GM12892 (cell line): ENCODE measurements at regions not wholly inside any gene's neighbourhood (a gene's known extent, or its start where the extent isn't known, plus 50 kb on each side); places are given as distances from the start of the nearest gene placed in this dataset.

Source experiments
- POLR2A ChIP-seq: IDR thresholded peaks from 2 replicates; pipeline ENCODE4 v1.6.1; 2011; ENCODE audit warnings: low read depth, low read length, control low read depth
- POLR2AphosphoS5 ChIP-seq: IDR thresholded peaks from 2 replicates; pipeline ENCODE4 v1.6.1; 2011; ENCODE audit warnings: low read depth, low read length, control low read depth

- TF ChIP-seq POLR2AphosphoS5, result no peak
- TF ChIP-seq POLR2A, result no peak
Observed at GRCh38 chrX:43316146-43316545, 340.0 kb upstream of the MAOA start.
